ENCODE measurements at regions not wholly inside any gene's neighbourhood (a gene's known extent, or its start where the extent isn't known, plus 50 kb on each side); places are given as distances from the start of the nearest gene placed in this dataset.
"Not testable (repeated sequence)": the region's sequence is repeated elsewhere in the genome, so short reads cannot be mapped to it uniquely, and the experiment has no call there.

DNA sequence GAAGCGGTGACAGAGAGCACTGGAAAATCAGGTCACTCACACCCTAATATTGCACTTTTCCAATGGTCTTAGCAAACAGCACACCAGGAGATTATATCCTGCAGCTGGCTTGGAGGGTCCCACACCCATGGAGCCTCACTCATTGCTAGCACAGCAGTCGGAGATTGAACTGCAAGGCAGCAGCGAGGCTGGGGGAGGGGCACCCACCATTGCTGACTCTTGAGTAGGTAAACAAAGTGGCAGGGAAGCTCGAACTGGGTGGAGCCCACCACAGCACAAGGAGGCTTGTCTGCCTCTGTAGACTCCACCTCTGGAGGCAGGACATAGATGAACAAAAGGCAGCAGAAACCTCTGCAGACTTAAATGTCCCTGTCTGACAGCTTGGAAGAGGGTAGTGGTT, 1579.7 kb downstream of the REEP3 start:
- intact Hi-C loops (cut with DNase I); ATAC-seq (ENCODE audit: low FRiP score): not testable (repeated sequence)
- 81 to 85% methylated on average over 4 of the region's 4 CpGs for WGBS, 2 donors

DNA sequence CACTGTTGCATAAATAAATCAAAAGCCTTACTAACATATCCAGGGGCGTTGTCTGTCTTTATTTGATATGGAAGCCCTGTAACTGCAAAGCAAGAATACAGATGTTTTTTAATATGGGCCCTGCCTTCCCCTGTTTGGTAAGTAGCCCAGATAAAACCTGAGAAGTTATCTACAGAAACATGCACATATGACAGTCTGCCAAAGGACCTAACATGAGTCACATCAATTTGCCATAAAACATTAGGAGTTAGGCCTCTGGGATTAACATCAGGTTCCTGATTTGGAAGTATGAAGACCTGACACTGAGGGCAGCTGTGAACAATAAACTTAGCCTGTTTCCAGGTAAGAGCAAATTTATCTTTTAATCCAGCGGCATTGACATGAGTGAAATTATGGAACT, 1588.8 kb downstream of the REEP3 start:
- Histone ChIP-seq H3K9me3 (ENCODE audit: control insufficient read depth, low read length) (no peaks in the 10 kb centered on the region), H3K27ac (ENCODE audit: low read depth in 1 of 2, low read length in 2 of 2) (no peak overlapping the region), H3K27me3 (ENCODE audit: control insufficient read depth in 1 of 2, insufficient read depth in 2 of 2, low read length in 1 of 2) (no peaks in the 10 kb centered on the region), H3K4me1 (ENCODE audit: control insufficient read depth in 1 of 2, insufficient read depth in 2 of 2, low read length in 2 of 2) (no peaks in the 10 kb centered on the region), H3K4me3 (ENCODE audit: low read length in 2 of 2) (no peak overlapping the region), H3K36me3 (ENCODE audit: control insufficient read depth in 1 of 2, insufficient read depth in 2 of 2, low read length in 1 of 2) (no peaks in the 10 kb centered on the region)
- DNase-seq (no peak), ATAC-seq (ENCODE audit: low FRiP score) (no peak)
- intact Hi-C loops (cut with DNase I): no loop called here
- WGBS, 2 donors: 67 to 72% methylated on average over 2 of the region's 2 CpGs

More for the DNA sequence above, 1579.7 kb downstream of the REEP3 start:
- not testable (repeated sequence) for H3K36me3 ChIP-seq (ENCODE audit: control insufficient read depth in 1 of 2, insufficient read depth in 2 of 2, low read length in 1 of 2); H3K9me3 ChIP-seq (ENCODE audit: control insufficient read depth, low read length); H3K27ac ChIP-seq (ENCODE audit: low read depth in 1 of 2, low read length in 2 of 2); H3K27me3 ChIP-seq (ENCODE audit: control insufficient read depth in 1 of 2, insufficient read depth in 2 of 2, low read length in 1 of 2); H3K4me1 ChIP-seq (ENCODE audit: control insufficient read depth in 1 of 2, insufficient read depth in 2 of 2, low read length in 2 of 2); H3K4me3 ChIP-seq (ENCODE audit: low read length in 2 of 2); DNase-seq

DNA sequence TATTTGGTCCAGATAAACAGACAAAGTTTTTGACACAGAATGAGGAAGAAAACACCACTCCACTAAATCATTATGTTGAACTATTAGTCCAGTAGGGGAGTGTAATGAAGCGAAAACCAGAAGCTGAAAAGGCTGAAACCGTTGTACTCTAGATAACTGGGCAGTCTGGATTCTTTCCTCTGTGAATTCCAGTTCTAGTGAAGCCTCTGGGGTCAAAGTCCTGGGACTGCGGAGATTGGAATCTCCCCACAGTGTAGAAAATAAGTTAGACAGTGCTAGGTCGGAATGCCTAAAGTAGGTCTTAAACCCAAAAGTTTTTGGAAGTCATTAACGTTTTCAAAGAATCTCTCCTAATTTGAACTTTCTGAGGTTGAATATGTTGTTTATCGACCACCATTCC, 1589.9 kb downstream of the REEP3 start:
- H3K27ac ChIP-seq (ENCODE audit: low read depth in 1 of 2, low read length in 2 of 2); H3K9me3 ChIP-seq (ENCODE audit: control insufficient read depth, low read length); DNase-seq; intact Hi-C loops (cut with DNase I); ATAC-seq (ENCODE audit: low FRiP score); H3K4me3 ChIP-seq (ENCODE audit: low read length in 2 of 2); H3K4me1 ChIP-seq (ENCODE audit: control insufficient read depth in 1 of 2, insufficient read depth in 2 of 2, low read length in 2 of 2); H3K36me3 ChIP-seq (ENCODE audit: control insufficient read depth in 1 of 2, insufficient read depth in 2 of 2, low read length in 1 of 2); H3K27me3 ChIP-seq (ENCODE audit: control insufficient read depth in 1 of 2, insufficient read depth in 2 of 2, low read length in 1 of 2): not testable (repeated sequence)
- WGBS, 2 donors: 77 to 83% methylated on average over 6 of the region's 6 CpGs

DNA sequence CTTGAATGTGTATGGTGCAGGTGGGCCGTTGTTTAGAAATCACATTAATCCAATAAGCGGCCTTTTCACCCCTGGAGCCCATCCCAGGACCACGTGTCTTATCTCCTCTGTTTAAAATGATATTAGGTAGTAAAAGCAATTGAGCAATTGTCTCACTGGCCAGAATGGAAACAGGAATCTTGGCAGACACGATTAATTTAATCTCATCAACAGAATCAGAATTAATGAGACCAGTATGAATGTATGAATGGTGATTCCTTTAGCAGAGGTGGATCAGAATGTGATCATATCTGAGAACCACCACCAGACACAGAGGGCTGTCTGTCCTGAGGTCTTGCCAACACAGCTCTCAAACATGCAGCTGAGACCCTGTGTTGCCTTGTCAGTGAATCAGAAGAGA, 1591.4 kb downstream of the REEP3 start:
- ATAC-seq (ENCODE audit: low FRiP score) (no peak), DNase-seq (no peak)
- Histone ChIP-seq H3K9me3 (ENCODE audit: control insufficient read depth, low read length) (no peaks in the 10 kb centered on the region), H3K27me3 (ENCODE audit: control insufficient read depth in 1 of 2, insufficient read depth in 2 of 2, low read length in 1 of 2) (no peaks in the 10 kb centered on the region), H3K27ac (ENCODE audit: low read depth in 1 of 2, low read length in 2 of 2) (no peak overlapping the region), H3K4me1 (ENCODE audit: control insufficient read depth in 1 of 2, insufficient read depth in 2 of 2, low read length in 2 of 2) (no peaks in the 10 kb centered on the region), H3K4me3 (ENCODE audit: low read length in 2 of 2) (no peak overlapping the region), H3K36me3 (ENCODE audit: control insufficient read depth in 1 of 2, insufficient read depth in 2 of 2, low read length in 1 of 2) (no peaks in the 10 kb centered on the region)
- WGBS, 2 donors: 81 to 82% methylated on average over 4 of the region's 4 CpGs
- intact Hi-C loops (cut with DNase I): no loop called here

DNA sequence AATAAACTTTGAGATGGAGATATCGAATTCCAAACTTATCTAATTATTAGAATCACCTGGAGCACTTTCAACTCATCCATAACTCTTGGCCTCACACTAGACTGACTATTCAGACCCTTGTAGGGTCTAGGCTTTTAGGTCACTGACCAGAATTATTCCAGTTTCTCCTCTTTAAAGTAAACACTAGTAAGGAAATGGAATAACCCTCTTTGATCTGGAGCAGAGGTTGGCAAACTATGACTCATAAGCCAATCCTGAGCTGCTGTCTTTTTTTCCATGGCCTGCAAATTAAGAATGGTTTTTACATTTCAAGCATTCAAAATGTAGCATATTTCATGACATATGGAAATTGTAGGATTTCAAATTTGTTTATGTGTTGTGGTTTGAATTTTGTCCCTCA, 1601.9 kb downstream of the REEP3 start:
- ATAC-seq (ENCODE audit: low FRiP score) (no peak), DNase-seq (no peak)
- WGBS, 2 donors: 80 to 96% methylated on average over 1 of the region's 1 CpG
- Histone ChIP-seq H3K36me3 (ENCODE audit: control insufficient read depth in 1 of 2, insufficient read depth in 2 of 2, low read length in 1 of 2) (no peaks in the 10 kb centered on the region), H3K4me3 (ENCODE audit: low read length in 2 of 2) (no peak overlapping the region), H3K27ac (ENCODE audit: low read depth in 1 of 2, low read length in 2 of 2) (no peak overlapping the region), H3K27me3 (ENCODE audit: control insufficient read depth in 1 of 2, insufficient read depth in 2 of 2, low read length in 1 of 2) (no peaks in the 10 kb centered on the region), H3K4me1 (ENCODE audit: control insufficient read depth in 1 of 2, insufficient read depth in 2 of 2, low read length in 2 of 2) (no peaks in the 10 kb centered on the region), H3K9me3 (ENCODE audit: control insufficient read depth, low read length) (no peaks in the 10 kb centered on the region)
- intact Hi-C loops (cut with DNase I): no loop called here

DNA sequence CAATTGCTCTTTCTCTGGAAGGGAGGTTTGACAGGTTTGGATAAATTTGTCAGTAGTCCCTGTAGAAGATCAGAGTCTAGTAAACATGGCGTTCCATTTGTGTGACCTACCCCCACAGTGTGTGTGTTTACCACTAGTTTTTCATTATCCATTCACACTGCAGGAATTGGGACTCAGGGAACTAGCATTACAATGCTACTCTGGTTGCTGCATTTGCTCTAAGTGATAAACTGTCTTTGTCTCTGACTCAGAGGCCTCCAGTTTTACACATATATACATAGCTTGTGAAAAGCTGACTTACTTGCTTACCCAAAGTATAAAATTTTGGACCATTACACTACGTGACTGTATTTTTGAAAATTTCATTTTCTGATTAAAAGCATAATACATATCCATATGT, 1604.0 kb downstream of the REEP3 start:
- no peaks in the 10 kb centered on the region for H3K27me3 ChIP-seq (ENCODE audit: control insufficient read depth in 1 of 2, insufficient read depth in 2 of 2, low read length in 1 of 2)
- no peaks in the 10 kb centered on the region for H3K9me3 ChIP-seq (ENCODE audit: control insufficient read depth, low read length)
- intact Hi-C loops (cut with DNase I): no loop called here

DNA sequence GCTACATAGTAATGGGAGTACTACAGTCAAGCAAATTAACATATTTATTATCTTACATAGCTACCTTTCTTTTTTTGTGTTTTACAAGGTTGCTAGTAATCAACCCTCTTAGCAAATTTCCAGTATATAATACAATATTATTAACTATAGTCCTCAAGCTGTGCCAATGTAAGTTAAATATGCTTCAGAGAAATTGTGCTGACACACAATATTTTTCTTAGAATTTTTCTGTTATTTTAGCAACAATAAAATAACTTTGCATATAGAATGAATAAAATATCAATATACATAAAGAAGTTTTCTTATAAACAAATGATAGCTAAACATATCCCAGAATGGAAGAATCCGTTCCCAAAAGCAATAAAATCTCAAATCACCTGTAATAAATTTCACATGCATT, 1605.1 kb downstream of the REEP3 start:
- H3K27me3 ChIP-seq (ENCODE audit: control insufficient read depth in 1 of 2, insufficient read depth in 2 of 2, low read length in 1 of 2): no peaks in the 10 kb centered on the region
- H3K4me1 ChIP-seq (ENCODE audit: control insufficient read depth in 1 of 2, insufficient read depth in 2 of 2, low read length in 2 of 2): no peaks in the 10 kb centered on the region
- DNase-seq (no peak), ATAC-seq (ENCODE audit: low FRiP score) (no peak)
- H3K4me3 ChIP-seq (ENCODE audit: low read length in 2 of 2): no peak overlapping the region
- no peaks in the 10 kb centered on the region for H3K9me3 ChIP-seq (ENCODE audit: control insufficient read depth, low read length)
- WGBS, 2 donors: 90 to 93% methylated on average over 1 of the region's 1 CpG
- no peaks in the 10 kb centered on the region for H3K36me3 ChIP-seq (ENCODE audit: control insufficient read depth in 1 of 2, insufficient read depth in 2 of 2, low read length in 1 of 2)
- H3K27ac ChIP-seq (ENCODE audit: low read depth in 1 of 2, low read length in 2 of 2): no peak overlapping the region
- intact Hi-C loops (cut with DNase I): no loop called here

More for the DNA sequence above, 1604.0 kb downstream of the REEP3 start:
- 60 to 62% methylated on average over 2 of the region's 2 CpGs for whole genome bisulfite sequencing, 2 donors
- no peak overlapping the region for H3K4me3 ChIP-seq (ENCODE audit: low read length in 2 of 2)
- ATAC-seq (ENCODE audit: low FRiP score): no peak
- no peaks in the 10 kb centered on the region for H3K36me3 ChIP-seq (ENCODE audit: control insufficient read depth in 1 of 2, insufficient read depth in 2 of 2, low read length in 1 of 2)
- no peak for DNase-seq
- no peaks in the 10 kb centered on the region for H3K4me1 ChIP-seq (ENCODE audit: control insufficient read depth in 1 of 2, insufficient read depth in 2 of 2, low read length in 2 of 2)
- no peak overlapping the region for H3K27ac ChIP-seq (ENCODE audit: low read depth in 1 of 2, low read length in 2 of 2)

DNA sequence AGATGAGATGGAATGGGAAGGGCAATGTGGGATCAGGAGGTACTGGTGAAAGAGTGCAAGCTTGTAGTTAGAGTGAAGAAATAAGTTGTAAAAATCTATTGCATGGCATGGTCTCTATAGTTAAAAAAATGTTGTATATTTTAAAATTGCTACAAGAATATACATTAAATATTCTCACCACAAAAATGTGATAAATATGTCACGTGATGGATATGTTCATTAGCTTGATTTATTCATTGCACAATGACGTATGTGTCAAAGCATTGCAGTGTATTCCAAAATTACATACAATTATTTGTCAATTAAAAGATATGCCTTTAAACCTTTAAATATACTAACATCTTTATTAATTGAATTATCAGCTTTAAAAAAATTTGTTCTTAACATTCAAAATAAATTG, 1607.1 kb downstream of the REEP3 start:
- ATAC-seq (ENCODE audit: low FRiP score): no peak
- intact Hi-C loops (cut with DNase I): no loop called here
- H3K4me1 ChIP-seq (ENCODE audit: control insufficient read depth in 1 of 2, insufficient read depth in 2 of 2, low read length in 2 of 2): no peaks in the 10 kb centered on the region
- no peaks in the 10 kb centered on the region for H3K27me3 ChIP-seq (ENCODE audit: control insufficient read depth in 1 of 2, insufficient read depth in 2 of 2, low read length in 1 of 2)
- WGBS, 2 donors: 65 to 71% methylated on average over 2 of the region's 2 CpGs
- H3K4me3 ChIP-seq (ENCODE audit: low read length in 2 of 2): no peak overlapping the region
- H3K27ac ChIP-seq (ENCODE audit: low read depth in 1 of 2, low read length in 2 of 2): no peak overlapping the region
- DNase-seq: no peak
- H3K36me3 ChIP-seq (ENCODE audit: control insufficient read depth in 1 of 2, insufficient read depth in 2 of 2, low read length in 1 of 2): no peaks in the 10 kb centered on the region
- H3K9me3 ChIP-seq (ENCODE audit: control insufficient read depth, low read length): no peaks in the 10 kb centered on the region

DNA sequence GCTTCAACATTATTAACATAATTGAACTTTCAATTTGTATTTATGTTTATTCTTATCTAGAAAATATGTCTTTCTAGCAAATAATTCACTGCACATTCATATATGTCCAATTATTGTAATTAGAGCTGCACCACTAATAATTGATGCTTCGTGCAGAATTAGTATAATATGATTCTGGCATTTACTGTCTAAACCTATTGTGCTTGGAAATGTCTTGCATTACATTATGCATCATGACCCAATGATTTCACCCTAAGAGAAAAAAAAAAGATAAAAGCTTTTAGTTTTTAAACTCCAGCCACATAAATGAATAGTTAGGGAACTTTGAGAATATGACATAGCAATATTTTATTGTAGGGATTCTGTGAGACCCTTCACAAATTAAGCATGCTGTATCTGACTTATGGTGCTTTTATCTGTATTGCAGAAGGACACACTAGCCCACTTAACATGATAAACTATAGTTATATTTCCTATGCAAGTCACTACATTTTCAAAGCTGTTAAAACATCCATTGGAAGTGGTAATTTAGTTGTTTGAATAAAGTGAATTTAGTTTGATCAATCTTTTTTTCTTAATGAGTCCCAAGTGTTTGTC, 1609.1 kb downstream of the REEP3 start:
- H3K36me3 ChIP-seq (ENCODE audit: control insufficient read depth in 1 of 2, insufficient read depth in 2 of 2, low read length in 1 of 2): no peaks in the 10 kb centered on the region
- no peaks in the 10 kb centered on the region for H3K27me3 ChIP-seq (ENCODE audit: control insufficient read depth in 1 of 2, insufficient read depth in 2 of 2, low read length in 1 of 2)
- H3K4me1 ChIP-seq (ENCODE audit: control insufficient read depth in 1 of 2, insufficient read depth in 2 of 2, low read length in 2 of 2): no peaks in the 10 kb centered on the region
- intact Hi-C loops (cut with DNase I): no loop called here
- no peak overlapping the region for H3K4me3 ChIP-seq (ENCODE audit: low read length in 2 of 2)
- WGBS, 2 donors: 65 to 81% methylated on average over 1 of the region's 1 CpG
- DNase-seq (no peak), ATAC-seq (ENCODE audit: low FRiP score) (no peak)
- no peaks in the 10 kb centered on the region for H3K9me3 ChIP-seq (ENCODE audit: control insufficient read depth, low read length)
- no peak overlapping the region for H3K27ac ChIP-seq (ENCODE audit: low read depth in 1 of 2, low read length in 2 of 2)

Data from aorta (tissue), 5 donors.